C4-2B (cell line): ENCODE measurements at regions not wholly inside any gene's neighbourhood (a gene's known extent, or its start where the extent isn't known, plus 50 kb on each side); places are given as distances from the start of the nearest gene placed in this dataset.

Source experiments
- CTCF ChIP-seq: fragments of 450-650 bp; conservative IDR thresholded peaks from 2 replicates; pipeline ENCODE4 v1.5.1; 2017; ENCODE audit warnings: mild to moderate bottlenecking
- ZFX ChIP-seq: fragments of 450-650 bp; IDR thresholded peaks from 2 replicates; pipeline ENCODE4 v1.6.1; 2017

DNA sequence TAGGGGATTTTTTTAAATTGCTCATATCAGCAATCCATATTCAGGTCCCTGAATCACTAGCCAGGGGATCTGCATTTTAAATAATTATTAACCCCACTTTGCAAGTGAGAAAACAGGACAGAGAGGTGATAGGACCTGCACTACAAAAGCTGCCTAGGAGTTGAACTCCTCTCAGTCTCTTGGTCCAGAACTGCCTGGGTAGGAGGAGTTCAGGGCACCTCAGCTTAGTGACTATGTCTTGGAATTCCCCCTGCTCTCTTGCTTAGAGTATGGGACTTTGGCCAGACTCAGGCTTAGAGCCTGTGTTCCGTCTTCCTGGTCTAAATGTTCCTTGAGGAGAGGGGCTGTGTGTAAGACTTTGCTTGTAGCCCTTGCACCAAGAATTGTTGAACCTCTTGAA lies 68.2 kb upstream of the WSCD2 start:
- no peak for TF ChIP-seq CTCF
- TF ChIP-seq ZFX = no peak
